Karpas-422 (cell line): ENCODE measurements at regions not wholly inside any gene's neighbourhood (a gene's known extent, or its start where the extent isn't known, plus 50 kb on each side); places are given as distances from the start of the nearest gene placed in this dataset.
"Not testable (repeated sequence)": the region's sequence is repeated elsewhere in the genome, so short reads cannot be mapped to it uniquely, and the experiment has no call there.

Experiments
- DNase-seq: peaks from one replicate; pipeline ENCODE4 v3.0.0-alpha.2; 2015
- H2AFZ ChIP-seq: fragments of 200-600 bp; sonication (generic); 2 replicates; pipeline ENCODE4 v1.6.1; 2014; ENCODE audit warnings: antibody characterized with exemption, low read length, mixed read lengths
- H3K27ac ChIP-seq: fragments of 200-600 bp; sonication (generic); 2 replicates; pipeline ENCODE4 v1.5.1; 2014; ENCODE audit warnings: mild to moderate bottlenecking, low read length, moderate library complexity
- H3K27me3 ChIP-seq: fragments of 200-600 bp; sonication (generic); 2 replicates; pipeline ENCODE4 v1.6.1; 2014; ENCODE audit warnings: low read length, mixed read lengths
- H3K36me3 ChIP-seq: fragments of 200-600 bp; sonication (generic); 2 replicates; pipeline ENCODE4 v1.6.1; 2014; ENCODE audit warnings: low read length, mixed read lengths; ENCODE audit not compliant: insufficient read depth
- H3K4me1 ChIP-seq: fragments of 200-600 bp; sonication (generic); 2 replicates; pipeline ENCODE4 v1.6.1; 2014; ENCODE audit warnings: mild to moderate bottlenecking, low read length, mixed read lengths
- H3K4me2 ChIP-seq: fragments of 200-600 bp; sonication (generic); 2 replicates; pipeline ENCODE4 v1.6.1; 2014; ENCODE audit warnings: low read length, low read depth, mild to moderate bottlenecking; ENCODE audit not compliant: poor library complexity, severe bottlenecking
- H3K4me3 ChIP-seq: fragments of 200-600 bp; sonication (generic); 2 replicates; pipeline ENCODE4 v1.5.1; 2014; ENCODE audit warnings: mild to moderate bottlenecking, antibody characterized with exemption, low read length, mixed read lengths
- H3K79me2 ChIP-seq: fragments of 200-600 bp; sonication (generic); 2 replicates; pipeline ENCODE4 v1.6.1; 2014; ENCODE audit warnings: mild to moderate bottlenecking, low read length, mixed read lengths
- H3K9ac ChIP-seq: fragments of 200-600 bp; sonication (generic); 2 replicates; pipeline ENCODE4 v1.6.0; 2014; ENCODE audit warnings: low read length
- H3K9me2 ChIP-seq: fragments of 200-600 bp; sonication (generic), shearing (Covaris generic); replicated peaks from 2 replicates; pipeline ENCODE4 v1.6.0; 2014; ENCODE audit warnings: mild to moderate bottlenecking, low read length, moderate library complexity; ENCODE audit not compliant: insufficient read depth
- H3K9me3 ChIP-seq: fragments of 300-700, 200-600 bp; sonication (generic); 2 replicates; pipeline ENCODE4 v1.6.1; 2014; ENCODE audit warnings: low read length, mixed read lengths
- H4K20me1 ChIP-seq: fragments of 200-600 bp; sonication (generic); 2 replicates; pipeline ENCODE4 v1.6.1; 2014; ENCODE audit warnings: mild to moderate bottlenecking, antibody characterized with exemption, low read length, low read depth; ENCODE audit not compliant: insufficient read depth

DNA sequence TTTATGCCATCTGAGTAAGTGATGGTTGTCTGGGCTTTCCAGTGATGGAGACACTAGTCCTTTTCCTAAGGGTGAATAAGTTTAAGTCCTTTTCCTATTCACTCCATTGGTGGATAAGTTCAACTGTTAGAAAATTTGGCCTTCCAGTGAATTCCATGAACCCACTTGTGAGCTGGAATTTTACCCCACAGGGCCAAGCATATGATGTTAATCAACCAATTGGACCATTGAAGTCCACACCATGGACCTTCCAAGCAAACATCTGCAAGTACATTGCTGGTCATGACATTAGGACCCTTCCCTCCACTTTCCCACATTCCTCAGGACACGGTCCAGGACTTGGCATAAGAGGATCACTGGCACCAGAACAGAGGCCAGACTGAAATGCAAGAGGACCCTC is 381.4 kb downstream of the RPS24 start:
- DNase-seq, result no peak
- Histone ChIP-seq H3K36me3 (no peaks in the 10 kb centered on the region), H3K27ac (no peak overlapping the region), H3K27me3 (no peaks in the 10 kb centered on the region), H3K79me2 (no peaks in the 10 kb centered on the region), H4K20me1 (no peaks in the 10 kb centered on the region), H2AFZ (no peak overlapping the region), H3K9ac (no peak overlapping the region), H3K9me2 (no peaks in the 10 kb centered on the region), H3K9me3 (no peaks in the 10 kb centered on the region), H3K4me2 (no peak overlapping the region), H3K4me1 (no peaks in the 10 kb centered on the region), H3K4me3 (no peak overlapping the region)

- no peaks in the 10 kb centered on the region for H3K9me2 ChIP-seq
- no peak overlapping the region for H3K4me3 ChIP-seq
- no peaks in the 10 kb centered on the region for H3K36me3 ChIP-seq
- H3K27me3 ChIP-seq, result no peaks in the 10 kb centered on the region
- H3K79me2 ChIP-seq, result no peaks in the 10 kb centered on the region
- H3K9ac ChIP-seq, result no peak overlapping the region
- H2AFZ ChIP-seq, result no peak overlapping the region
- DNase-seq, result no peak
- H3K4me2 ChIP-seq, result no peak overlapping the region
- H4K20me1 ChIP-seq, result no peaks in the 10 kb centered on the region
- H3K4me1 ChIP-seq, result no peaks in the 10 kb centered on the region
- no peaks in the 10 kb centered on the region for H3K9me3 ChIP-seq
- no peak overlapping the region for H3K27ac ChIP-seq
These were observed 382.7 kb downstream of the RPS24 start for GRCh38 chr10:78416031-78417011.

DNA sequence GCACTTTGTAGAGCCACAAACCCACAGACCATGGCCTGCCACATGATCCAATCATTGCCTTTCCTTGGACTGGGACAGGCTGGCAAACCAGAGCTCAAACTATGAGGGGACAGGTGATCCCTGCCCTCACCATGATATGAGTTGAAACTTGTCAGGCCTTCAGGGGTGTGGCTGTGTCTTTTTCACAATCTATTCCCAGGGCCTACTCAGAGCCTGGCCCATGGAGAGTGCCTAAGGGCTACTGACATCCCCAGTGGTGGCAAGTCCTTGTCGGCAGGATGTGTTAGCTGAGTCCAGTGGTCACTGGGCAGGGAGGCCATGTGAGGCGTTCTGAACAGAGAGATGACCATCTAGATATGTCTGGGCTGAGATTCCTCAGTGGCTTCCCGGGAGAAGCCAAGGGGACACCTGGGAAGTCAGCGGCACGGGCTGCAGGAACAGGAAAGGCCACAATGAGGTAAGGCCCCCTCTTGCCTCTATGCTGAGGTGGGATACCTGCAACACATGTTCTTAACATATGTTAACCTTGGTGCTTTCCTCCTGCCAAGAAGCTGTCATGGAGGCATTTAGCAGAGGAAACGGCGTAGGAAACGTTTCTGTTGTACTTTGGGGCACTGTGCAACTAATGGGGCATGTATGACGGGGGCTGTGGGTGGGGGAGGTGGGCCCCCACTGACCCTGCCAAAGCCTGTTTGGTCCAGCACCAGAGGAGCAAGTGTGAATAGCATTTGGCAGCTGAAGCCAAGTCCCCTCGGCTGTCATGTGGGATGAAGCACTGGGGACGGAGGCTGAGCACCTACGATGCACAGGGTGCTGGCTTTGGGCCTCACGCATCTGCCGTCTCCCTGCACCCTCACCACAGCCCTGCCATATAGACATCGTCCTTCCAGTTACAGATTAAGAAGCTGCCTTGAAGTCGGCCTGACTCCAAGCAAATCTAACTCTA is 384.0 kb downstream of the RPS24 start:
- Histone ChIP-seq H3K4me3 (no peak overlapping the region), H3K36me3 (no peaks in the 10 kb centered on the region), H3K79me2 (no peaks in the 10 kb centered on the region), H3K4me2 (no peak overlapping the region), H3K27me3 (no peaks in the 10 kb centered on the region), H3K27ac (no peak overlapping the region), H3K9me2 (no peaks in the 10 kb centered on the region), H4K20me1 (no peaks in the 10 kb centered on the region), H3K4me1 (no peaks in the 10 kb centered on the region), H3K9me3 (no peaks in the 10 kb centered on the region), H3K9ac (no peak overlapping the region), H2AFZ (no peak overlapping the region)
- no peak for DNase-seq

DNA sequence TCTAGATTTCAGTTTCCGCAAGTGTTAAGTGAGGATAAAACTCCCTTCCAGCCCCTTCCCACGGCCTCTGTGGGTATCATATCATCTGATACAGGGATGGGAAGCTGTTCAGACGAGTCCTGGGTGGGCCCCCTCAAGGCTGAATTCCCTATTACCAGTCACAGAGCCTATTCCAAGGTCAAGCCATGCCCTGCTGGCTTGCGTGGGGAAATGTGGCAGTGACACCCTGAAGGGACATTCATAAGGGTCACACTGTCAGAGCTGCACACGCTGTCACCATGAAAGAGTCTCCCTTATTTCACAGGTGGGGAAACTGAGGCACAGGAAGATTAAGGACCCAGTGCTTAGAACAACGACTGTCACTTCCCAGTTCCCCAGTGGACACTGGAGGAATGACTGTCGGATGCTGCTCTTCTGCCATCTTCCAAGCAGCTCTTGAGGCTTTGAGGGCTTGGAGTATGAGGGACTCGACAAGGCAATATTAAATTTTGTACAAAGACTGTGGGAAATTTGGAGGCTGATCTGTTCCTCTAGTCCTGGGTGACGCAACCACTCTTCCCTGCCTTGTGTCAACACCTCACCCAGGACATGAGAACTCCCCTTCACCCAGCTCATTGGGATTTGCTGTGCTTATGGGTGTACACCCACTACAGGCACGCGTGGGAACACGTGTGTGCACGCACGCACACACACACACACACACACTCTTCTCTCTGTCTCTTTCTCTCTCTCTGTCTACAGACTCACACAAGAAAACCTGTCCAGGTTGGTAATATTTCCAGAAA is 386.0 kb downstream of the RPS24 start:
- H4K20me1 ChIP-seq, result no peaks in the 10 kb centered on the region
- H3K27me3 ChIP-seq, result no peaks in the 10 kb centered on the region
- H3K27ac ChIP-seq, result no peak overlapping the region
- no peak overlapping the region for H3K4me2 ChIP-seq
- H2AFZ ChIP-seq, result no peak overlapping the region
- no peaks in the 10 kb centered on the region for H3K9me3 ChIP-seq
- H3K4me3 ChIP-seq, result no peak overlapping the region
- H3K4me1 ChIP-seq, result no peaks in the 10 kb centered on the region
- H3K9me2 ChIP-seq, result no peaks in the 10 kb centered on the region
- H3K36me3 ChIP-seq, result no peaks in the 10 kb centered on the region
- no peaks in the 10 kb centered on the region for H3K79me2 ChIP-seq
- DNase-seq, result no peak
- H3K9ac ChIP-seq, result no peak overlapping the region

DNA sequence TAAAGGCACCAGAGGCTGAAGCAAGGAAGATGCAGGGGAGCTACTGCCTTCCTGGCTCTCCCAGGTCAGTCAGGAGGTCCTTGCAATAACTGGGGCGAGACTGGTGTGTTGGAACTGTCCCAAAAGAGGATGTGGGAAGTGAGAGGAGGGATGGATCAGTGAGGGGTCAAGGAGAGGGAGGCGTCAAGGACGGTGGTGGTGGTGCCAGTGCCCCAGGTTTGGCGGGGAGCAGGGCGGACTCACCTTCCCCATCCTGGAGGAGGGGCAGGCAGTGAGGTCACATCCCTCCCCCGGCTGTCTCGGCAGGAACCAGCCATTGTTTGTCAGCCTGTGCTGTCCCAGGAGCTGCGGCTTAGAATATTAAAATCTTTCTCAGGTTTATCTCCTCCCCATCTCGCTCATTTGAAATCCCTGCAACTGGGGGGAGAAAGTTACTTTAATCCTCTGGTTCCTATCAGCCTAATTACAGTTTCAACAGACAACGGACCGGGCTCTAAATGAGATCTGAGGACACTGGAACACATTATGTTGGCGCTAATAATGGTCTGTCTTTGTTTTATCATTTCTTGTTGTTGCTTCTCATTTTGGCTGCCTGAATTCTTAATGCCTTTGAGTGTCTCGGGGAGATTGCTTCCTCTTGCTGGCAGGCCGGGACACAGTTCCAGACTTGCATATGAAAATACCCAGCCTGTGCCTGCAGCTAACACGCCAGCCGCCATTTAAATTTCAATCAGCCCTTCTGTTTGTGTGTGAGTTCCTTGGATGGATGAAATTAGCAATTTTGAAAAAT is 387.5 kb downstream of the RPS24 start:
- Histone ChIP-seq H3K79me2 (no peaks in the 10 kb centered on the region), H3K36me3 (no peaks in the 10 kb centered on the region), H2AFZ (no peak overlapping the region), H3K27ac (no peak overlapping the region), H3K9me2 (no peaks in the 10 kb centered on the region), H4K20me1 (no peaks in the 10 kb centered on the region), H3K4me2 (no peak overlapping the region), H3K9ac (no peak overlapping the region), H3K4me3 (no peak overlapping the region), H3K4me1 (peaks cover 13% of the 10 kb centered on the region), H3K27me3 (no peaks in the 10 kb centered on the region), H3K9me3 (no peaks in the 10 kb centered on the region)
- DNase-seq, result no peak

GRCh38 chr10:78424050-78424449 is 390.4 kb downstream of the RPS24 start:
- not testable (repeated sequence) for H3K79me2 ChIP-seq, H2AFZ ChIP-seq, H4K20me1 ChIP-seq, H3K9ac ChIP-seq, H3K9me2 ChIP-seq, H3K9me3 ChIP-seq, H3K4me3 ChIP-seq, H3K4me2 ChIP-seq, DNase-seq, H3K36me3 ChIP-seq, H3K27me3 ChIP-seq, H3K27ac ChIP-seq
- peaks cover 37% of the 10 kb centered on the region for H3K4me1 ChIP-seq

DNA sequence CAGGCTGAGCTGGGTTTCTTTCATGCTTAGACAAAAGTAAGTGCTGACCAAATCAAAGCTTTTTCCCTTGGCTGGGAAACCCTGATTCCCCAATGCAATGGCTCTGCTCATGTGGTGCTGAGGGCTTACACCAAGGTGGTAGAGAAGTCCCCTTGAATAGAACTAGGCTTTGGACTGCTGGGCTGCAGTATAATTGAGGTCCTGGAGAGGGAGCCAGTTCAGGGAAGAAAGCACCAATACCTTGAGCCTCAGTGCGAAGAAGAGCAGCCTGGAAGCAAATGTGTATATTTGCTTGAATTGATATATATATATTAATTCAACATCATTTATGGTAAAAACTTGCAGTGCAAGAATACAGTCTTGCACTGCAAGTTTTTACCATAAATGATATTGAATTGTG is 391.1 kb downstream of the RPS24 start:
- Histone ChIP-seq H3K4me3 (no peak overlapping the region), H3K9me3 (no peaks in the 10 kb centered on the region), H3K9me2 (no peaks in the 10 kb centered on the region), H3K79me2 (no peaks in the 10 kb centered on the region), H3K9ac (no peak overlapping the region), H4K20me1 (no peaks in the 10 kb centered on the region), H3K4me1 (peaks cover 44% of the 10 kb centered on the region), H3K4me2 (no peak overlapping the region), H3K36me3 (no peaks in the 10 kb centered on the region), H3K27me3 (no peaks in the 10 kb centered on the region), H3K27ac (no peak overlapping the region), H2AFZ (no peak overlapping the region)
- peak; percentile 85 for DNase-seq
